GM12878 (cell line): ENCODE measurements at regions not wholly inside any gene's neighbourhood (a gene's known extent, or its start where the extent isn't known, plus 50 kb on each side); places are given as distances from the start of the nearest gene placed in this dataset.

ENCODE experiments used
- ATAC-seq: fragments of 200-7000 bp; cut with Tn5 transposase; 3 replicates; pipeline ENCODE4 v1.9.1; 2020; ENCODE audit warnings: mild to moderate bottlenecking, moderate library complexity
- BruUV-seq: library from RNA; stranded (reverse); fragments of 400-500 nt; replicated peaks from 2 replicates; lab custom pipeline; 2021; lab: Mats Ljungman, UMichigan
- CTCF ChIA-PET: fragments of 300-600 bp; sonication (Branson Sonifier 250); formaldehyde crosslinking; extraction: SDS; loops from one replicate; lab custom pipeline; 2021; ENCODE audit warnings: inconsistent platforms; lab: Yijun Ruan, JAX
- POLR2A ChIA-PET: fragments of 350-600 bp; formaldehyde crosslinking; extraction: SDS; loops from one replicate; lab custom pipeline; 2021; ENCODE audit warnings: inconsistent platforms; lab: Charles Lee
- RAD21 ChIA-PET: fragments of 300-600 bp; sonication (Branson Sonifier 250); formaldehyde crosslinking; loops from one replicate; lab custom pipeline; 2023; ENCODE audit warnings: antibody characterized with exemption; ENCODE audit not compliant: unreplicated experiment; lab: Charles Lee
- SMC1A ChIA-PET: fragments of 300-600 bp; sonication (Branson Sonifier 250); formaldehyde crosslinking; loops from one replicate; lab custom pipeline; 2023; ENCODE audit not compliant: unreplicated experiment, uncharacterized antibody; lab: Charles Lee
- DNase-seq: peaks from one replicate; pipeline ENCODE4 v3.0.0-alpha.2; 2011; ENCODE audit warnings: low read depth, low spot score
- FAIRE-seq: peaks from 3 replicates; lab custom pipeline; 2011; peaks lifted over from hg19 to GRCh38; lab: Jason Lieb, UNC
- H2AFZ ChIP-seq: 2 replicates; pipeline ENCODE4 v1.6.0; 2011; ENCODE audit warnings: low read depth, low read length, control low read depth; ENCODE audit not compliant: control insufficient read depth
- H3K27ac ChIP-seq: 2 replicates; pipeline ENCODE4 v1.5.1; 2011; ENCODE audit warnings: control low read depth; ENCODE audit not compliant: control insufficient read depth, insufficient read depth
- H3K27me3 ChIP-seq, 2 experiments: replicated peaks in 1 of 2; 2 replicates each; pipeline versions ENCODE4 v1.6.0 to v1.6.1; 2011; ENCODE audit warnings: low read length in 1 of 2; ENCODE audit not compliant: control insufficient read depth in 2 of 2, insufficient read depth in 2 of 2
- H3K36me3 ChIP-seq, 2 experiments: 2 replicates each; pipeline ENCODE4 v1.5.1; 2011; ENCODE audit warnings: low read length in 1 of 2; ENCODE audit not compliant: control insufficient read depth in 2 of 2, insufficient read depth in 2 of 2
- H3K4me1 ChIP-seq: 2 replicates; pipeline ENCODE4 v1.6.1; 2011; ENCODE audit warnings: mild to moderate bottlenecking, low read length, moderate library complexity, mixed read lengths; ENCODE audit not compliant: control insufficient read depth, insufficient read depth
- H3K4me2 ChIP-seq: 2 replicates; pipeline ENCODE4 v1.6.0; 2011; ENCODE audit warnings: control low read depth; ENCODE audit not compliant: control insufficient read depth, insufficient read depth
- H3K4me3 ChIP-seq: fragments of 200-600 bp; sonication (generic); 2 replicates; pipeline ENCODE4 v1.5.1; 2016
- H3K79me2 ChIP-seq: 2 replicates; pipeline ENCODE4 v1.6.0; 2011; ENCODE audit warnings: low read length; ENCODE audit not compliant: control insufficient read depth, insufficient read depth
- H3K9ac ChIP-seq: 2 replicates; pipeline ENCODE4 v1.8.0; 2011; ENCODE audit warnings: low read length, control low read depth, mixed read lengths; ENCODE audit not compliant: control insufficient read depth, insufficient read depth
- H3K9me3 ChIP-seq: replicated peaks from 3 replicates; pipeline ENCODE4 v1.5.1; 2011; ENCODE audit warnings: mild to moderate bottlenecking, low read length; ENCODE audit not compliant: control insufficient read depth, insufficient read depth
- H4K20me1 ChIP-seq: 2 replicates; pipeline ENCODE4 v1.6.0; 2011; ENCODE audit not compliant: control insufficient read depth, insufficient read depth
- CEBPB ChIP-seq, 2 experiments: fragments of 150-350 bp in 1 of 2; IDR thresholded peaks; 2 replicates each; pipeline ENCODE4 v1.6.1; 2012 to 2014; ENCODE audit warnings: low read depth in 2 of 2, low read length in 2 of 2, borderline replicate concordance in 1 of 2, inconsistent platforms in 1 of 2
- TARDBP ChIP-seq: IDR thresholded peaks from 2 replicates; pipeline ENCODE4 v1.6.1; 2016; ENCODE audit warnings: borderline replicate concordance
- TCF12 ChIP-seq: IDR thresholded peaks from 2 replicates; pipeline ENCODE4 v1.6.1; 2011; ENCODE audit warnings: low read depth, mild to moderate bottlenecking, low read length
- WGBS: methylation state at CpG from one replicate; pipeline ENCODE4 v1.1.6; 2016; ENCODE audit warnings: low lambda C conversion rate; ENCODE audit not compliant: insufficient replicate concordance, insufficient coverage; ENCODE audit errors: missing lambda C conversion rate; 5-methylcytosine and 5-hydroxymethylcytosine counted together
- in situ Hi-C: fragments of 300-500 bp; cut with MboI; formaldehyde crosslinking; loops from 9 replicates; pipeline ENCODE4 v1.14.3; 2018; ENCODE audit warnings: mixed read lengths
- intact Hi-C: fragments of 100-400 bp; cut with micrococcal nuclease; formaldehyde crosslinking; loops from one replicate; pipeline ENCODE4 v1.14.2; 2022; ENCODE audit not compliant: unreplicated experiment
- TF ChIP-seq, protein P1 (sequence below): fragments of 450-650 bp; IDR thresholded peaks from 2 replicates; pipeline ENCODE4 v1.6.1; 2017; ENCODE audit warnings: mild to moderate bottlenecking, moderate library complexity

DNA sequence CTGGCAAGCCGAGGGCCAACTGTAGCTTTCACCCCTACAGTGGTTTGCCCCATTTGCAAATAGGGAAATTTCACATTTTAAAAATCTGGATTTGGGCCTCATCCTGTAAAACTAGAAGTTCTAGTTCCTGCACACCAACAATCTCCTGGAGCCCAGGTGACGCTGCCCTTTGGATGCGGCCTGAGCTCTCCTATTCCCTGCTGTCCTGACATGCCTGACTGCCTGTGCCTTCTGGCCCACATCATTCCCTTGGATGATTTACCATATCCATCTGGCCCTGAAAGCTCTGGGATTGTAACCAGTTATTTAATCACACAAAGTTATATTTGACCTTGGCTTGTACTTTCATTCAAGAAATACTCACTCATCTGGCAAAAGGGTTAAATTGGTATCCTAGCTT lies 272.3 kb downstream of the ARRDC4 start:
- Histone ChIP-seq H3K36me3 (no peaks in the 10 kb centered on the region), H3K4me3 (no peak overlapping the region), H3K9ac (no peak overlapping the region)
- CTCF ChIA-PET, result no interaction called here
- TF ChIP-seq TARDBP (no peak), TCF12 (no peak)
- TF ChIP-seq, all 136 proteins: peak for 0
- no peaks in the 10 kb centered on the region for H3K4me1 ChIP-seq
- no peaks in the 10 kb centered on the region for H3K79me2 ChIP-seq
- no peak overlapping the region for H3K27ac ChIP-seq
- intact Hi-C loops (no loop called here), in situ Hi-C loops (no loop called here)
- H4K20me1 ChIP-seq, result no peaks in the 10 kb centered on the region
- ChIA-PET SMC1A (no interaction called here), RAD21 (no interaction called here), POLR2A (no interaction called here)
- WGBS, result 41% methylated on average over 3 of the region's 3 CpGs
- no TSS peak for BruUV-seq
- FAIRE-seq (no peak), ATAC-seq (no peak), DNase-seq (no peak)
- H3K27me3 ChIP-seq, result no peaks in the 10 kb centered on the region
- no peaks in the 10 kb centered on the region for H3K9me3 ChIP-seq
- H2AFZ ChIP-seq, result no peak overlapping the region
- H3K4me2 ChIP-seq, result no peak overlapping the region

DNA sequence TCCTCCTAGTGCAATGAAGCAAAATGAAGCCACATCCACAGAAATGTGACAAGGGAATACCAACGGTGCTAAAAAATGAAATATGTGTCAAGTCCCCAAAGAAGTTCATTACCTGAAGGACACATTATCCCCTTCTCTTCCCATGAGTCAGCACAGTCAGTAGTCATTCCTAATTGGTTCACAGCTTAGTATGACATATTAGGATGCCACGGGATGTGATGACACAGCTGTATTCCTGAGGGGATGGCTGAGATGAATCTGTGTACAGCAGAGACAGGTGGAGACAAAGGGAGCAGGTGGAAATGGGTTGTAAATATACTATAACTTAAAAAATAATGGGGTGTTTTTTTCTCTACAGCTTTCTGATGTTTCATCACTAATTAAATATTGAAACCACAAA lies 273.4 kb downstream of the ARRDC4 start:
- H3K27me3 ChIP-seq, result no peaks in the 10 kb centered on the region
- H2AFZ ChIP-seq, result no peak overlapping the region
- no peaks in the 10 kb centered on the region for H4K20me1 ChIP-seq
- FAIRE-seq, result no peak
- ChIA-PET CTCF (no interaction called here), RAD21 (no interaction called here), SMC1A (no interaction called here), POLR2A (no interaction called here)
- no peaks in the 10 kb centered on the region for H3K36me3 ChIP-seq
- H3K79me2 ChIP-seq, result no peaks in the 10 kb centered on the region
- no TSS peak for BruUV-seq
- in situ Hi-C loops, result no loop called here
- H3K4me2 ChIP-seq, result no peak overlapping the region
- H3K27ac ChIP-seq, result no peak overlapping the region
- no peak overlapping the region for H3K4me3 ChIP-seq
- no peaks in the 10 kb centered on the region for H3K9me3 ChIP-seq
- no peak for DNase-seq
- intact Hi-C loops, result no loop called here
- no peak overlapping the region for H3K9ac ChIP-seq
- no peaks in the 10 kb centered on the region for H3K4me1 ChIP-seq
- no peak for ATAC-seq
- TF ChIP-seq, protein P1, sequence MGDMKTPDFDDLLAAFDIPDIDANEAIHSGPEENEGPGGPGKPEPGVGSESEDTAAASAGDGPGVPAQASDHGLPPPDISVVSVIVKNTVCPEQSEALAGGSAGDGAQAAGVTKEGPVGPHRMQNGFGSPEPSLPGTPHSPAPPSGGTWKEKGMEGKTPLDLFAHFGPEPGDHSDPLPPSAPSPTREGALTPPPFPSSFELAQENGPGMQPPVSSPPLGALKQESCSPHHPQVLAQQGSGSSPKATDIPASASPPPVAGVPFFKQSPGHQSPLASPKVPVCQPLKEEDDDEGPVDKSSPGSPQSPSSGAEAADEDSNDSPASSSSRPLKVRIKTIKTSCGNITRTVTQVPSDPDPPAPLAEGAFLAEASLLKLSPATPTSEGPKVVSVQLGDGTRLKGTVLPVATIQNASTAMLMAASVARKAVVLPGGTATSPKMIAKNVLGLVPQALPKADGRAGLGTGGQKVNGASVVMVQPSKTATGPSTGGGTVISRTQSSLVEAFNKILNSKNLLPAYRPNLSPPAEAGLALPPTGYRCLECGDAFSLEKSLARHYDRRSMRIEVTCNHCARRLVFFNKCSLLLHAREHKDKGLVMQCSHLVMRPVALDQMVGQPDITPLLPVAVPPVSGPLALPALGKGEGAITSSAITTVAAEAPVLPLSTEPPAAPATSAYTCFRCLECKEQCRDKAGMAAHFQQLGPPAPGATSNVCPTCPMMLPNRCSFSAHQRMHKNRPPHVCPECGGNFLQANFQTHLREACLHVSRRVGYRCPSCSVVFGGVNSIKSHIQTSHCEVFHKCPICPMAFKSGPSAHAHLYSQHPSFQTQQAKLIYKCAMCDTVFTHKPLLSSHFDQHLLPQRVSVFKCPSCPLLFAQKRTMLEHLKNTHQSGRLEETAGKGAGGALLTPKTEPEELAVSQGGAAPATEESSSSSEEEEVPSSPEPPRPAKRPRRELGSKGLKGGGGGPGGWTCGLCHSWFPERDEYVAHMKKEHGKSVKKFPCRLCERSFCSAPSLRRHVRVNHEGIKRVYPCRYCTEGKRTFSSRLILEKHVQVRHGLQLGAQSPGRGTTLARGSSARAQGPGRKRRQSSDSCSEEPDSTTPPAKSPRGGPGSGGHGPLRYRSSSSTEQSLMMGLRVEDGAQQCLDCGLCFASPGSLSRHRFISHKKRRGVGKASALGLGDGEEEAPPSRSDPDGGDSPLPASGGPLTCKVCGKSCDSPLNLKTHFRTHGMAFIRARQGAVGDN, result no peak
- no peak for TF ChIP-seq CEBPB (IDR thresholded peaks at IDR 0.05; ENCODE audit: borderline replicate concordance in 1 of 2, low read depth in 2 of 2, low read length in 2 of 2)
- 0% methylated on average over 2 of the region's 2 CpGs for WGBS
